ENCODE measurements at regions not wholly inside any gene's neighbourhood (a gene's known extent, or its start where the extent isn't known, plus 50 kb on each side); places are given as distances from the start of the nearest gene placed in this dataset.

GRCh38 chr20:50272724-50273446 lies 82.3 kb downstream of the CEBPB start:
- in situ Hi-C loops (cut with MboI; ENCODE audit: low sequenced_read_pairs): no loop called here

- in situ Hi-C loops (cut with MboI; ENCODE audit: low sequenced_read_pairs): no loop called here
These were observed 83.2 kb downstream of the CEBPB start for GRCh38 chr20:50273601-50274491.

- in situ Hi-C loops (cut with MboI; ENCODE audit: low sequenced_read_pairs): no loop called here
These were observed 84.2 kb downstream of the CEBPB start for GRCh38 chr20:50274570-50275430.

- in situ Hi-C loops (cut with MboI; ENCODE audit: low sequenced_read_pairs): no loop called here
These were observed 85.8 kb downstream of the CEBPB start for GRCh38 chr20:50276119-50277063.

GRCh38 chr20:50277064-50277415 lies 86.4 kb downstream of the CEBPB start:
- in situ Hi-C loops (cut with MboI; ENCODE audit: low sequenced_read_pairs): no loop called here

GRCh38 chr20:50277460-50278376 lies 87.1 kb downstream of the CEBPB start:
- in situ Hi-C loops (cut with MboI; ENCODE audit: low sequenced_read_pairs): no loop called here

GRCh38 chr20:50278377-50278683 lies 87.7 kb downstream of the CEBPB start:
- in situ Hi-C loops (cut with MboI; ENCODE audit: low sequenced_read_pairs): no loop called here

GRCh38 chr20:50278684-50279531 lies 88.3 kb downstream of the CEBPB start:
- in situ Hi-C loops (cut with MboI; ENCODE audit: low sequenced_read_pairs): no loop called here

GRCh38 chr20:50279988-50280850 lies 89.6 kb downstream of the CEBPB start:
- in situ Hi-C loops (cut with MboI; ENCODE audit: low sequenced_read_pairs): no loop called here

GRCh38 chr20:50280851-50281655 lies 90.4 kb downstream of the CEBPB start:
- in situ Hi-C loops (cut with MboI; ENCODE audit: low sequenced_read_pairs): no loop called here

GRCh38 chr20:50281831-50282591 lies 91.4 kb downstream of the CEBPB start:
- in situ Hi-C loops (cut with MboI; ENCODE audit: low sequenced_read_pairs): no loop called here

- in situ Hi-C loops (cut with MboI; ENCODE audit: low sequenced_read_pairs): no loop called here
These were observed 92.1 kb downstream of the CEBPB start for GRCh38 chr20:50282592-50283241.

GRCh38 chr20:50283370-50283769 lies 92.7 kb downstream of the CEBPB start:
- in situ Hi-C loops (cut with MboI; ENCODE audit: low sequenced_read_pairs): no loop called here

GRCh38 chr20:50283922-50284810 lies 93.5 kb downstream of the CEBPB start:
- in situ Hi-C loops (cut with MboI; ENCODE audit: low sequenced_read_pairs): no loop called here

All from HL-60/S4 treated with phorbol 12-myristate 13-acetate at 8.2 ng/mL for 4 days and 3 days (cell line).